Fibroblast of skin of right biceps (primary cell): ENCODE measurements at regions not wholly inside any gene's neighbourhood (a gene's known extent, or its start where the extent isn't known, plus 50 kb on each side); places are given as distances from the start of the nearest gene placed in this dataset.
"Not testable (repeated sequence)": the region's sequence is repeated elsewhere in the genome, so short reads cannot be mapped to it uniquely, and the experiment has no call there.

Source experiments
- DNase-seq: peaks from one replicate; pipeline ENCODE4 v3.0.0-alpha.2; 2013

- DNase-seq, result no peak
These were observed 294.8 kb downstream of the HS3ST3B1 start for GRCh38 chr17:14595656-14596055.

- no peak for DNase-seq
These were observed 293.8 kb downstream of the HS3ST3B1 start for GRCh38 chr17:14594690-14595089.

- no peak for DNase-seq
These were observed 293.1 kb downstream of the HS3ST3B1 start for GRCh38 chr17:14593956-14594355.

- no peak for DNase-seq
These were observed 289.8 kb downstream of the HS3ST3B1 start for GRCh38 chr17:14590459-14591250.

DNA sequence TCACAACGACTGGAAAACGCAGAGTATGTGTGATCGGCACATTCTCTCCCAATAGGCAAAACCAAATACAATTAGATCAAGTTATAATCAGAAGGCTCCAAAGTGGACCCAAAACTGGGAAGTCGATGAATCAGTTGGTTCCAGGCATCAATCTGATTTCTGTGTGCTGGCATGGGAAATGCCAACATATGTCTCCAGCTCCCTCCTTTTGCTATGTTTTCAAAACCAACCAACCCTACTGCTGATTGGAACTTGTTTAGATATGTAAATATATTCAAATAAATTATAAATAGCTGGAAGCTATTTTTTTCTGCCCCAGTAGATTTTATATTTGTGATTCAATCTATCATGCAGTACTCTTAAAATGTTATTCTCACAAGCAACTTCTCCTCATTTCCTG, 284.2 kb downstream of the HS3ST3B1 start:
- no peak for DNase-seq

DNA sequence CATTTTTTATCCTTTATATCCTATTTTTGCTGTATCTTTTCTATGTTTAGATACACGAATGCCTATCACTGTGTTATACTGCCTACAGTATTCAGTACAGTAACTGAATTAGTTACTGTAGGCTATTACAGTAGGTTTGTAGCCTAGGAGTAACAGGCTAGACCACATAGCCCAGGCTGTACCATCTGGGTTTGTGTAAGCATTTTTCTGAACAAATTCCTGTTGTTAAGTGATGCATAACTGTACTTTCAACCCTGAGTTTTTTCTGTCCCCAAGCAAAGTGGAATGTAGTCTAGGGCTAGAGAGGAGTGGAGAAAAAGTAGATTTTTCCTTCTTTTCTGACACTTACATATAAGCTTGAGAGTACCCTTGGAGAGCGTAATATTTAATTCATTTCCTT, 282.1 kb downstream of the HS3ST3B1 start:
- no peak for DNase-seq

DNA sequence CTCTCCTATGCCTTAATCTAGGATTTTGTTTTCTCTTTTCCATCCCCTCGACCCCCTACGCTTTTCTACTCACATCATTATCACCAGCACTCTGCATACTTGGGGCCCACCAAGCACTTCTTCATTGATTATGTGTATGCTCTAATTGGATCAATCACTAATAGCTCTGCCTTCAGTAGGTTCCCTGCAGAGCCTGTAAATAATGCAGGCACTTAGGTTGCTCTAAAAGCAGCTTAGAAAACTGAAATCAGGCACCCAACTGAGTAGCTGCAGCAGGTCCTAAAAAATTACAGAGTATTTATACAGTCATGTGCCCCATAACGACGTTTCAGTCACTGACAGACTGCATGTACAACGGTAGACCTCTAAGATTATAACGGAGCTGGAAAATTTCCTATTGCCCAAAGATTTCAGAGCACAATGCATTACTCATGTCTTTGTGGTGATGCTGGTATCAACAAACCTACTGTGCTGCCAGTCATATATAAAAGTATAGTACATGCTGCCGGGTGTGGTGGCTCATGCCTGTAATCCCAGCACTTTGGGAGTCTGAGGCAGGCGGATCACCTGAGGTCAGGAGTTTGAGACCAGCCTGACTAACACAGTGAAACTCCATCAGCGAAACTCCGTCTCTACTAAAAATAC, 280.4 kb downstream of the HS3ST3B1 start:
- no peak for DNase-seq

DNA sequence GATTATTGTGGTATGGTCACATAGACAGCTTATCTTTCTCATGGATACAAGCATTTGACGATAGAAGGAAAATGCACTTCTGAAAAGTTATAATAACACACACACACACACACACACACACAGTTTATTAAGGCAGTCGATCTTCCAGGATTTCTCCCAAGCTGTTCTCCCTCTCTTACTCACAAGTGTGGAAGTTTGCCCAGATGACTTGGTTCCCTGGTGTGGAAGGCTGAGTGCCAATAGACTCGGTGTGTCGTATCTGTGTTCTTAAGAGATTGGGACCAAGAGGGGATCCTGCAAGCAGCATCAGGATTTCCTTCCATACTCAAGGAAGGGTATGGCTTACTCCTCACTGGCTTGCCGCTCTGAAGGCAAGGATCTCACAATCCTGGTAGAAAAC, 279.6 kb downstream of the HS3ST3B1 start:
- peak; percentile 53 for DNase-seq

- no peak for DNase-seq
These were observed 278.8 kb downstream of the HS3ST3B1 start for GRCh38 chr17:14579716-14580115.

DNA sequence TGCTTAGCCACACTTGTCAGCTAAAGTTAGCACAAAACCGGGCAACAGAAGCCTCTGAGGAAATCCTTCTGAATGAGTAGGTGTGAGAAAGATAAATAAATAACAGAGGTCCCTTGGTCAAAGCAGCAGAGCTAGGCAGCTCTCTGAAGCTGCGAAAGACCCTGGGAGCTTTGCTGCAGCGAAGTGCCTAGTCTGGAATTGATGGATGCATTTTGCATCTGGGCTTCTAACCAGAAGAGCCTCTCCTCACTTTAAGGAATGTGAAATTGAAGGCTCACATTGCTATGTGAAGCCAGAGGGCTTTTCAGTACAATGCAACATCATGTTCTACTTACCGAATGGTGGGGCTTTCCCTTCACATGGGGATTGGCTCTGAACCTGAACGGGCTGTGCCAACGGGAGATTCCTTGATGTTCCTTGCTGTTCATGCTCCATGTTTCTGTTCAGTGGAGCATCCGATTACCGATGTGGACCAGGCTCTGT, 274.6 kb downstream of the HS3ST3B1 start:
- peak; percentile 27 for DNase-seq

- not testable (repeated sequence) for DNase-seq
These were observed 259.4 kb downstream of the HS3ST3B1 start for GRCh38 chr17:14560325-14560724.

DNA sequence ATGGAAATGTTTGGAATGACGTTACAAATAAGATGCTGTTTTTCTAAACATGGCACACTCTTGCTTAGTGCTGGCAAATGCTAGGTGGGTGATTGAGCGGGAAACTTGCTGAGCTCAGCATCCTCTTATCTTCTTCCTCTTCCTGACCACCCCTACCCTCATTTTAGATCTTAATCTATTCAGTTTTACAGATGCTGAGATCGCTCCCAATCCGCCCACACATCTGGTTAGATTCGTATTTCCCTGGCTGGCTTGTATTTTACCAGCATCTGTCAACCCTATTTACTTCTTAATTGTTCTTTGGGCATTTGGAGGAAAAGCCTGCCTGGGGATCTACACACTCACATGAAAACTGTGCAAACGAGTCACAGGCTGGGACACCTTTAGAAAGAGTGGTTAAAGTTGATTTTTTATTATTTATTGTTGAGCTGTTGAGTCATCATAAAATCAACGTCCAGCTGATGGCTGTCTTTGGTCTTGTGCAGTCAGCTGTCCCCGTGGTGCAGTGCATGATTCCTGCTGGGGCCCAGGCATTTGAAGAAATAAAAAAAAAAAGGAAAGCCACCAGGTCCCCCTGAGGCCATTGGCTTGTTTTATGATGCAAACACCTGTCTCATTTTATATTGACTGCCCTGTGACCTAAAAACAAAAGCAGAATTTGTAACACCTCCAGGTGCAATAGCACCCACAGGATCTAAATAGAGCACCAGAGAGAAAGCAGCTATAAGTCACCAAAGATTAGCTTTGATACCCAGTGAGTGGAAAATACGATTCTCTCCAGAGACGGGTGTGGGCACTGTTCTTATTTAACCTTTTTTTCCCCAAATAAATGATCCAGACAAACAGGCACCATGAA, 258.6 kb downstream of the HS3ST3B1 start:
- no peak for DNase-seq

GRCh38 chr17:14557480-14557879, 256.6 kb downstream of the HS3ST3B1 start:
- DNase-seq, result no peak

DNA sequence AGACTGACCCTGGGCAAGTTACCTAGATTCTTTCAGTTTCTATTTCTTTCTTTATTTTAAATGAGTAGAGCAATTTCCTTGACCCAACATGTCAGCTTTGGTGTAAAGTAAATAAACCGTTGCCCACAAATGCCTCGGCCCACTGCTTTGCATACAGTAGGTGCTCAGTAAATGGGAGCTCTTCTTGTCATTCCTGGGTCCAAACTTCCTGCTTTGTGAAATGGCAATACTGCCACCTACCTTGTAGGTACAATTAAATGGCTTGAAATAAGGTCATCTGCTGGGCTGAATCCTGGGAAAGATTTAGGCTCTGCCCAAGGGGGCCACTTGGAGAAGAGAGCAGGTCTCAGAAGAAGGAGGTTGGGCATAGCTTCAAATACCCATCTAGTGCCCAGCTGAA, 253.0 kb downstream of the HS3ST3B1 start:
- no peak for DNase-seq

GRCh38 chr17:14552306-14552705, 251.4 kb downstream of the HS3ST3B1 start:
- DNase-seq, result no peak

DNA sequence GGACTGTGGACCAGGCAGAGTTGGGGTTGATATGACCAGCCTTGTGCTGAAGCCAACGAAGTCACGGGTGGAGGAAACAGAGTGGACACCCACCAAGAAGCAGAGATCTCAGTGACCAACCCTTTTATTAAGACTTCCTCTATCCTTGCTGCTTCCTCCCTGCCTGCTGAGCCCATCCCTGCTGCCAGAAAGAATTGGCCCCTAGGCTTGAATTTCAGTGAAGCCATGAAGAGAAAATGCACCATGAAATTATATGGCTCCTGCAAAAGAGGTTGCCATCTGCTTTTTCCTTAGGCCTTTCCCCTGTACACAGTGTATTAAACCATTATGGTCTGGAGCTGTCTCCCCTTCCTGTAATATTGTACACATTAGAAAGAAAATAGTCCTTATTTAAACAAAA, 246.7 kb downstream of the HS3ST3B1 start:
- no peak for DNase-seq

- DNase-seq, result no peak
These were observed 246.1 kb downstream of the HS3ST3B1 start for GRCh38 chr17:14547016-14547415.

- DNase-seq, result no peak
These were observed 244.4 kb downstream of the HS3ST3B1 start for GRCh38 chr17:14545156-14545906.

- DNase-seq, result no peak
These were observed 240.8 kb downstream of the HS3ST3B1 start for GRCh38 chr17:14541714-14542113.

- DNase-seq, result no peak
These were observed 238.9 kb downstream of the HS3ST3B1 start for GRCh38 chr17:14539801-14540200.

- not testable (repeated sequence) for DNase-seq
These were observed 231.4 kb downstream of the HS3ST3B1 start for GRCh38 chr17:14532242-14532641.
